H1 (cell line): ENCODE measurements at regions not wholly inside any gene's neighbourhood (a gene's known extent, or its start where the extent isn't known, plus 50 kb on each side); places are given as distances from the start of the nearest gene placed in this dataset.

Experiments used
- CREB1 ChIP-seq: IDR thresholded peaks from 2 replicates; pipeline ENCODE4 v1.6.1; 2012; ENCODE audit warnings: inconsistent platforms
- HDAC6 ChIP-seq: IDR thresholded peaks from one replicate; pipeline ENCODE4 v1.7.1; 2012; ENCODE audit warnings: low read depth, mild to moderate bottlenecking, inconsistent platforms, low read length, moderate library complexity
- KDM1A ChIP-seq: fragments of 200-600, 300-600 bp; sonication (generic); IDR thresholded peaks from 2 replicates; pipeline ENCODE4 v1.7.1; 2016; ENCODE audit warnings: mild to moderate bottlenecking, low read length, borderline replicate concordance
- SRF ChIP-seq: IDR thresholded peaks from 2 replicates; pipeline ENCODE4 v1.6.1; 2011; ENCODE audit warnings: mild to moderate bottlenecking, low read depth, low read length, moderate library complexity
- TAF1 ChIP-seq: IDR thresholded peaks from 2 replicates; pipeline ENCODE4 v1.6.1; 2011; ENCODE audit warnings: mild to moderate bottlenecking, low read depth, low read length
- TCF12 ChIP-seq: IDR thresholded peaks from 2 replicates; pipeline ENCODE4 v1.6.1; 2011; ENCODE audit warnings: low read depth, mild to moderate bottlenecking, low read length
- TF ChIP-seq, protein P1 (sequence below): fragments of 300-600 bp; sonication (generic); IDR thresholded peaks from 2 replicates; pipeline ENCODE4 v1.7.1; 2012; ENCODE audit warnings: low read length, moderate library complexity, mild to moderate bottlenecking, inconsistent platforms; ENCODE audit not compliant: insufficient replicate concordance

DNA sequence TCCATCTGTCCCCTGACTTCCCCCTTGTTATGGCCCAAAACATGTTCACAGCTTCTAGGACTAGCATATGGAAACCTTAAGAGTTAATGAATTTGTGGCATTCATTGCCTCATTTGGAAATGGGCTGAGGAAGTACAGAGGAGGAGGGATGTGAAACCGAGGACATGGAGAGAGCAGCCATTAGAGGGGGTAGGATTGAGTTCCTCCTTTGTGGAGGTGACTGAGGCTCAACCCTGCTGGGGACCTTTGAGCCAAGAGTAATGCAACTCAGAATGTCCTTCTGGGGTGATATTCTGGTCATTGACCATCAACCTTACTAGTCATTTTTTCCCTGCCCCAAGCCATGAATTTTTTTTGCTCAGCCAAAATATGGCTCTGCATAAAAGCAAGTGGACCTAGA is 109.4 kb downstream of the ZNF518B start (continued):
- TF ChIP-seq, protein P1, sequence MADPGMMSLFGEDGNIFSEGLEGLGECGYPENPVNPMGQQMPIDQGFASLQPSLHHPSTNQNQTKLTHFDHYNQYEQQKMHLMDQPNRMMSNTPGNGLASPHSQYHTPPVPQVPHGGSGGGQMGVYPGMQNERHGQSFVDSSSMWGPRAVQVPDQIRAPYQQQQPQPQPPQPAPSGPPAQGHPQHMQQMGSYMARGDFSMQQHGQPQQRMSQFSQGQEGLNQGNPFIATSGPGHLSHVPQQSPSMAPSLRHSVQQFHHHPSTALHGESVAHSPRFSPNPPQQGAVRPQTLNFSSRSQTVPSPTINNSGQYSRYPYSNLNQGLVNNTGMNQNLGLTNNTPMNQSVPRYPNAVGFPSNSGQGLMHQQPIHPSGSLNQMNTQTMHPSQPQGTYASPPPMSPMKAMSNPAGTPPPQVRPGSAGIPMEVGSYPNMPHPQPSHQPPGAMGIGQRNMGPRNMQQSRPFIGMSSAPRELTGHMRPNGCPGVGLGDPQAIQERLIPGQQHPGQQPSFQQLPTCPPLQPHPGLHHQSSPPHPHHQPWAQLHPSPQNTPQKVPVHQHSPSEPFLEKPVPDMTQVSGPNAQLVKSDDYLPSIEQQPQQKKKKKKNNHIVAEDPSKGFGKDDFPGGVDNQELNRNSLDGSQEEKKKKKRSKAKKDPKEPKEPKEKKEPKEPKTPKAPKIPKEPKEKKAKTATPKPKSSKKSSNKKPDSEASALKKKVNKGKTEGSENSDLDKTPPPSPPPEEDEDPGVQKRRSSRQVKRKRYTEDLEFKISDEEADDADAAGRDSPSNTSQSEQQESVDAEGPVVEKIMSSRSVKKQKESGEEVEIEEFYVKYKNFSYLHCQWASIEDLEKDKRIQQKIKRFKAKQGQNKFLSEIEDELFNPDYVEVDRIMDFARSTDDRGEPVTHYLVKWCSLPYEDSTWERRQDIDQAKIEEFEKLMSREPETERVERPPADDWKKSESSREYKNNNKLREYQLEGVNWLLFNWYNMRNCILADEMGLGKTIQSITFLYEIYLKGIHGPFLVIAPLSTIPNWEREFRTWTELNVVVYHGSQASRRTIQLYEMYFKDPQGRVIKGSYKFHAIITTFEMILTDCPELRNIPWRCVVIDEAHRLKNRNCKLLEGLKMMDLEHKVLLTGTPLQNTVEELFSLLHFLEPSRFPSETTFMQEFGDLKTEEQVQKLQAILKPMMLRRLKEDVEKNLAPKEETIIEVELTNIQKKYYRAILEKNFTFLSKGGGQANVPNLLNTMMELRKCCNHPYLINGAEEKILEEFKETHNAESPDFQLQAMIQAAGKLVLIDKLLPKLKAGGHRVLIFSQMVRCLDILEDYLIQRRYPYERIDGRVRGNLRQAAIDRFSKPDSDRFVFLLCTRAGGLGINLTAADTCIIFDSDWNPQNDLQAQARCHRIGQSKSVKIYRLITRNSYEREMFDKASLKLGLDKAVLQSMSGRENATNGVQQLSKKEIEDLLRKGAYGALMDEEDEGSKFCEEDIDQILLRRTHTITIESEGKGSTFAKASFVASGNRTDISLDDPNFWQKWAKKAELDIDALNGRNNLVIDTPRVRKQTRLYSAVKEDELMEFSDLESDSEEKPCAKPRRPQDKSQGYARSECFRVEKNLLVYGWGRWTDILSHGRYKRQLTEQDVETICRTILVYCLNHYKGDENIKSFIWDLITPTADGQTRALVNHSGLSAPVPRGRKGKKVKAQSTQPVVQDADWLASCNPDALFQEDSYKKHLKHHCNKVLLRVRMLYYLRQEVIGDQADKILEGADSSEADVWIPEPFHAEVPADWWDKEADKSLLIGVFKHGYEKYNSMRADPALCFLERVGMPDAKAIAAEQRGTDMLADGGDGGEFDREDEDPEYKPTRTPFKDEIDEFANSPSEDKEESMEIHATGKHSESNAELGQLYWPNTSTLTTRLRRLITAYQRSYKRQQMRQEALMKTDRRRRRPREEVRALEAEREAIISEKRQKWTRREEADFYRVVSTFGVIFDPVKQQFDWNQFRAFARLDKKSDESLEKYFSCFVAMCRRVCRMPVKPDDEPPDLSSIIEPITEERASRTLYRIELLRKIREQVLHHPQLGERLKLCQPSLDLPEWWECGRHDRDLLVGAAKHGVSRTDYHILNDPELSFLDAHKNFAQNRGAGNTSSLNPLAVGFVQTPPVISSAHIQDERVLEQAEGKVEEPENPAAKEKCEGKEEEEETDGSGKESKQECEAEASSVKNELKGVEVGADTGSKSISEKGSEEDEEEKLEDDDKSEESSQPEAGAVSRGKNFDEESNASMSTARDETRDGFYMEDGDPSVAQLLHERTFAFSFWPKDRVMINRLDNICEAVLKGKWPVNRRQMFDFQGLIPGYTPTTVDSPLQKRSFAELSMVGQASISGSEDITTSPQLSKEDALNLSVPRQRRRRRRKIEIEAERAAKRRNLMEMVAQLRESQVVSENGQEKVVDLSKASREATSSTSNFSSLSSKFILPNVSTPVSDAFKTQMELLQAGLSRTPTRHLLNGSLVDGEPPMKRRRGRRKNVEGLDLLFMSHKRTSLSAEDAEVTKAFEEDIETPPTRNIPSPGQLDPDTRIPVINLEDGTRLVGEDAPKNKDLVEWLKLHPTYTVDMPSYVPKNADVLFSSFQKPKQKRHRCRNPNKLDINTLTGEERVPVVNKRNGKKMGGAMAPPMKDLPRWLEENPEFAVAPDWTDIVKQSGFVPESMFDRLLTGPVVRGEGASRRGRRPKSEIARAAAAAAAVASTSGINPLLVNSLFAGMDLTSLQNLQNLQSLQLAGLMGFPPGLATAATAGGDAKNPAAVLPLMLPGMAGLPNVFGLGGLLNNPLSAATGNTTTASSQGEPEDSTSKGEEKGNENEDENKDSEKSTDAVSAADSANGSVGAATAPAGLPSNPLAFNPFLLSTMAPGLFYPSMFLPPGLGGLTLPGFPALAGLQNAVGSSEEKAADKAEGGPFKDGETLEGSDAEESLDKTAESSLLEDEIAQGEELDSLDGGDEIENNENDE = no peak
- TF ChIP-seq TCF12 (no peak), SRF (no peak), KDM1A (no peak), CREB1 (no peak), HDAC6 (no peak), TAF1 (no peak)
